HG03565 (cell line): ENCODE measurements at regions not wholly inside any gene's neighbourhood (a gene's known extent, or its start where the extent isn't known, plus 50 kb on each side); places are given as distances from the start of the nearest gene placed in this dataset.

ENCODE experiments used
- ATAC-seq: cut with Tn5 transposase; IDR thresholded peaks from one replicate; pipeline ENCODE4 v1.9.1; 2021; ENCODE audit warnings: mild to moderate bottlenecking, moderate library complexity; ENCODE audit not compliant: unreplicated experiment

DNA sequence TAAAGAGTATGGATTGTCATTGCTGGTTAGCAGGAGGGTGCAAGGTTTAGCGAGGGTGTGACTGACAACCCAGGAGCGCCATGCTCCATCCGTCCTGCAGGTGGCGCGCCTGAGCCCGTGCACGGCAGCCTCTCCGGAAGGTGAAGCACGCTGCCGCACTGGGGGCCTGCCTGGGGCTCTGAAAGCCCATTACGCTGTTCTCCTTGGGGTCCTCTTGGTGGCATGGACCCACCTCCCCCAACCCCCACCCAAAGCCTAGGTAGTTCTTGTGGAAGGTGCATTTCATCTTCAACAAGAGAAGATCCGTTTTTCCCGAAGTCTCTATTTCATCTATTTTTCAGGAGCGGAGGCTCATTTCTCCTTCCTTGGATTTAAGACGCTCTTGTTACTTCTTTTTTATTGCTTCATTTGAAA is 197.4 kb upstream of the KCNG1 start:
- ATAC-seq = no peak

GRCh38 chr20:51219544-51219943 is 196.6 kb upstream of the KCNG1 start:
- ATAC-seq = no peak

DNA sequence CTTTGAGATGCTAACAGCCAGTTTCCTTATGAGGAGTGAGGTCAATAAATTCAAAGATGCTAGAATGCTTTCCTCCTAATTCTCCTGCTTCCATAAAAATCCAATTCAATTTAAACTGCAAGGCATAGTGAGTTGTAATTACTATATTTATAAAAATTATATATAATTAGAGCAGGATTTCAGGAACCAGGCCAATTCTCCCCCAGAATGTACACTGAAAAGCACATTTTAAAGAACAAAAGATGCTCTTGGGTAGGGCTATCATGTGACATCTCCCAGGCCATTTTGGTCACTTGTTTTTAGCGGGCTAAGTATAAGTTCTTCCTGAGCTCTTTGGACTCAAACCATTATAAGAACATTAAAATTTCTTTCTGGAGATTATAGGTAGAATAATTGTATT is 195.7 kb upstream of the KCNG1 start:
- ATAC-seq = no peak

DNA sequence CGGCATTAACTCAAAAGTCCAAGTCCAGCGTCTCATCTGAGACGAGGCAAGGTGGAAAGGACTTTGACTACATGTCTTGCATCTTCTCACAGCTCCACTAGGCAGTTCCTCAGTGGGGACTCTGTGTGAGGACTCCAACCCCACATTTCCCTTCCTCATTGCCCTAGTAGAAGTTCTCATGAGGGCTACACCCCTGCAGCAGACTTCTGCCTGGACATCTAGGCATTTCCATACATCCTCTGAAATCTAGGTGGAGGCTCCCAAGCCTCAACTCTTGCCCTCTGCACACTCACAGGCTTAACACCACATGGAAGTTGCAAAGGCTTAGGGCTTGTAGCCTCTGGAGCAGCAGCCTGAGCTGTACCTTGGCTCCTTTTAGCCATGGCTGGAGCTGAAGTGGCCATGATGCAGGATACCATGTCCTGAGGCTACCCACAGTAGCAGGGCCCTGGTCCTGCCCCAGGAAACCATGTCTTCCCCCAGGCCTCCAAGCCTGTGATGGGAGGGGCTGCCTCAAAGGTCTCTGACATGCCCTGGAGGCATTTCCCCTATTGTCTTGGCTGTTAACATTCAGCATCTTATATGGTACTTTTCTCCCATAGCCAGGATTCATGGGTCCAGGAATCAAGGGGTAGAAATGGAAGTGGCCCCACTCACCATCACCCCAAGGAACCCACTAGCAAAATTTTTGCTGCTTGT is 194.6 kb upstream of the KCNG1 start:
- no peak for ATAC-seq

DNA sequence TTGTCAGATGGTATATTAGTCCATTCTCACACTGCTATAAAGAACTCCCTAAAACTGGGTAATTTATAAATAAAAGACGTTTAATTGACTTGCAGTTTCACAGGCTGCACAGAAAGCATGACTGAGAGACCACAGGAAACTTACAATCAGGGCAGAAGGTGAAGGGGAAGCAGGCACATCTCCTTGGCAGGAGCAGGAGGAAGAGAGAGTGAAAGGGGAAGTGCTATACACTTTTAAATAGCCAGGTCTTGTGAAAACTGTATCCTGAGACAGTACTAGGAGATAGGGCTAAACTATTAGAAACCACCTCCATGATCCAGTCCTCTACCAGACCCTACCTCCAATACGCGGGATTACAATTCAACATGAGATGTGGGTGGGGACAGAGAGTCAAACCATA is 193.9 kb upstream of the KCNG1 start:
- no peak for ATAC-seq

DNA sequence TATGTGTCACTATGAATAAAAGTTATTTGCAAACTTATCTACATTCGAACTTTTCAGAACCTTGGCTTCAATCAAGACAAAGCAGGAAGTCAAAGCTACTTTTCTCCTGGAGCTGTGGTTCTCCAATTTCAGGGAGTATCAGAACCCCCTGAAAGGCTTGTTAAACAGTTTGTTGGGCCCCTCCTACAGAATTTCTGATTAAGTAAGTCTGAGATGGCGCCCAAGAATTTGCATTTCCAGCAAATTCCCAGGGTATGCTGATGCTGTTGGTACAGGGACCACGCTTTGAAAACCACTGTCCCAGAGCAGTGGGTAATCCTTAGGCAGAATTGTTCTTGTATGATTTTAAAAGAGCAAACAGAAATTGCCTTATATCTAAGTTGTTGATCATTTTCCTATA is 189.9 kb upstream of the KCNG1 start:
- ATAC-seq = no peak

DNA sequence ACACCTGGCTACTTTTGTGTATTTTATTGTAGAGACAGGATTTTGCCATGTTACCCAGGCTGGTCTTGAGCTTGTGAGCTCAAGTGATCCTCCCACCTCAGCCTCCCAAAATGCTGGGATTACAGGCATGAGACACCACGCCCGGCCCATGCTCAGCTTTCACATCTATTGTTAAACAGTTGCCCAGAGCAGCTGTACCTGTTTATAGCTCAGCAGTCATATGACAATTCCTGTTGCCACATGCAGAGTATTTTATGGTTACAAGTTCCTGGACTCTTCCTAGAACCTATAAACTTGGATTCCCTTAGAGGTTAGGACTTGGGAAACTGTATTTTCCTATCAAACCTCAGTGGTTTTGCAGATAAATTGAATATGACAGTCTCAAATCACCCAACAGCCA is 188.3 kb upstream of the KCNG1 start:
- ATAC-seq = no peak

DNA sequence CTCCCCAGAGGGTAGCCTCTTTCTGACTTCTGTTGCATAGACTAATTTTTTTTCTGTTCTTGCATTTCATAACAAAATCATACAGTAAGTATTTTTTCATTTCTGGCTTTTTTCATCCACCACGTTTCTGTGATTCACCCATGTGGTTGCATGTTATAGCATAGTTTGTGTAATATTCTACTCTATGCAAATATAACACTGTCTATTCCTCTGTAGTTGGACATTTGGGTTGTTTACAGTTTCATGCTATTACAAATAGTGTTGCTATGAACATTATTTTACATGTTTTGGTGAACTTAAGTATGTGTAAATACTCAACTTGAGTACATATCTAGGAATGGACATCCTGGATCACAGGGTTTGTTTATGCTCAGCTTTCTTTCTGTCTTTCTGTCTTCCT is 187.2 kb upstream of the KCNG1 start:
- no peak for ATAC-seq

GRCh38 chr20:51208162-51208561 is 185.3 kb upstream of the KCNG1 start:
- no peak for ATAC-seq

- ATAC-seq = no peak
Measured at GRCh38 chr20:51206032-51206662, 183.2 kb upstream of the KCNG1 start.

DNA sequence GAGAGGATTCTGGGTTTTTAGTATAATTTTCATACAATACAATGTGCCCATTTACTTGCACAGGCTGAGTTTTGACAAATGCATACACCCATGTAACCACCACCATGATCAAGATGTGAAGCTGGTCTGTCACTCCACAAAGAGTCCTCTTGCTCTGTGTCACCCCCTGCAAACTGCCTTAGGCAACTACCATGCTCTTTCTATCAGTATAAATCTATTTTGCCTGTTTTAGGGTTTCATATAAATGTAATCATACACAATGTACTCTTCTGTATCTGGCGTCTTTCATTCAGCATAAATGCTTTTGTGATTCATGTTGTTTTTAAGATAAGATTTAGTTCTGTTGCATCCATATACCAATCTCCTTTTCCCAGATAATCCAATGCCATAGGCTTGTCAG is 181.9 kb upstream of the KCNG1 start:
- no peak for ATAC-seq

DNA sequence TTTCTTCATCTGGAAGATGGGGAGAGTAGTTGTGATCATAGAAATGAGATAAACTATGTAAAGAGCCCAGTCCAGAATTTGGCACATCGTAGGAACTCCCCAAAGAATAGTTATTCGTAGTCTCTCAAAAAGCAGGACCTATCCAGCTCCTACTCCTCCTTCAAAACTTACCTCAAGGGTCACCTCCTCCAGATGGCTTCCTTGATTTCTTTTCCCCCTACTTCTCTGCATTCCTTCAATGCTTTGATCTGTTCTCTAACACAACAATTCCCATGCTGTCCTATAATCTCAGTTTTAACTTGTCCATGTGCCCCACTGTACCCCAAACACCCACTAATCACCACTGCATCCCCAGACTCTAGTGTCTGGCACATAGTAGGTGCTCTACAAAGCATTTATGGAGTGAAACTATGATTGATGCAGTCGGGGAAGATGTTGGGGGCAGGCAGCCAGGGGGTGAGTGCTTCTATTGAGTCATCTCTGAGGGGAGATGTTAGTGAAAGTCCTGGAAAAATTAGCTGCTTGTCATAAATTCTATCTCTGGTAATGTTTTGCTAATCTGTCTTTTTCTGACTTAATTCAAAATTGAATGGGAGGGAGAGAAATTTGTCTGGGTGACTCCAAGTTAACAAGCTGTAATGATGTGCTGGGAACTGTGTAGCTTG is 181.3 kb upstream of the KCNG1 start:
- no peak for ATAC-seq

GRCh38 chr20:51202304-51202703 is 179.4 kb upstream of the KCNG1 start:
- no peak for ATAC-seq

DNA sequence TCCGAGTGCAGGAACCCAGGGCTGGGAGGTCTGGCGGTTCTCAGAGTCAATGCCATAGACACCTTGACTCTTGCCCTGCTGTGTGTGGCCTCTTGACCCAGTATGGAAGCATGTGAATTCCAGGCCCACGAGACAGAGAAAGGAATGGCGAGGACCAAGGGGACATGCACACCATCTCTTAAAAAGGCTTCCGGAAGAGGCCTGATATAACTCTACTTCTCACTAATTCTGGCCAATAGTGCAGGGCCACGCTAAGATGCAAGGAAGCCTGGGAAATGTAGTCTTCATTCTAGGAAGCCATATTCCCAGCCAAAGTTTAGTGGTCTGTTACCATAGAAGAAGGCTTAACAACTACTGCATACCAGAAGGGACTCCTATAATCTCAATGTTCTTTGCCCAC is 177.0 kb upstream of the KCNG1 start:
- no peak for ATAC-seq

DNA sequence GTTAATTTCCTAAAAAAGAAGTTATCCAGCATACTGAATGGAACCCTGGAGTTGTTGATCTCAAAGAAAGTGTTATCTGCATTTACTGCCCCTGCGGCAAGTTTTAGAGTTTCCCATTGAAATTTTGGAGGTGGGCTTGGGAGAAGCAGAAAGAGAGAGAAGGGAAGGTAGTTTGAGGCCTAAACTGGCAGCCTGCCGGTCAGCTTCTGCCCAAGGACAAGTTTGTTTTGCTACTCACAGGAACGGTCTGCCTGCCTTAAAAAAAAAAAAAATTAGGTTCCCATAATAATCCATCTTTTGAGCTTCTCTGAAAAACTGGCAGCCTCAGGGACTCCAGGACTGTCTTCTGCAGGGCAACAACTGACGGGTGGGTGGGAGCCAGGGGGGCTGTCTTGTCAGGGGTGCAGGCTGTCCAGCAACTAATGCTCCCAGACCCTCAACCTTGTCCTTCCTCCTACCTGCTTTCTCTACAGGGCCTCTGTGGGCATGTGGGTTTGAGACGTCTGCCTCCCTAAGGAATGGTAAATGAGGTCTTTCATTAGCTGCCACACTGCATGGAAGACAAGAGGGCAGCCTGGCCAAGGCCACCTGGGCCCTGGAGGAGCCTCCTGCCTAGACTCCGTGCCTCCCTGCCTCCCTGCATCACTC is 176.1 kb upstream of the KCNG1 start:
- ATAC-seq = no peak

DNA sequence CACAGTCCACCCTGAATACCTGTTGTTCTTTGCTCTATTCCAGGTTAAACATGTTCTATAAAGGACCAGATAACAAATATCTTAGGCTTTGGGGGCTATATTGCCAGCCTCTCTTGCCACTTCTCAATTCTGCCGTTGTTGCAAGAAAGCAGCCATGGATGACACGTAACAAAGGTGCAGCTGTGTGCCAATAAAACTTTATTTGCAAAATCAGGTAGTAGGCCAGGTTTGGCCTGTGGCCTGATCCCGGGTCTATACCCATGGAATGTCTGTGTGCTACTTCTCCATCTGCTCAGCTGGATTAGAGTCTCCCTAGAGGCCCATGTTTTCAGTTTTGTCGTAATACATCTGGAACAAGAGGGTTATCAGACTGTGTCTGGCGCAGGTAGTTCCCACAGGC is 175.3 kb upstream of the KCNG1 start:
- no peak for ATAC-seq

DNA sequence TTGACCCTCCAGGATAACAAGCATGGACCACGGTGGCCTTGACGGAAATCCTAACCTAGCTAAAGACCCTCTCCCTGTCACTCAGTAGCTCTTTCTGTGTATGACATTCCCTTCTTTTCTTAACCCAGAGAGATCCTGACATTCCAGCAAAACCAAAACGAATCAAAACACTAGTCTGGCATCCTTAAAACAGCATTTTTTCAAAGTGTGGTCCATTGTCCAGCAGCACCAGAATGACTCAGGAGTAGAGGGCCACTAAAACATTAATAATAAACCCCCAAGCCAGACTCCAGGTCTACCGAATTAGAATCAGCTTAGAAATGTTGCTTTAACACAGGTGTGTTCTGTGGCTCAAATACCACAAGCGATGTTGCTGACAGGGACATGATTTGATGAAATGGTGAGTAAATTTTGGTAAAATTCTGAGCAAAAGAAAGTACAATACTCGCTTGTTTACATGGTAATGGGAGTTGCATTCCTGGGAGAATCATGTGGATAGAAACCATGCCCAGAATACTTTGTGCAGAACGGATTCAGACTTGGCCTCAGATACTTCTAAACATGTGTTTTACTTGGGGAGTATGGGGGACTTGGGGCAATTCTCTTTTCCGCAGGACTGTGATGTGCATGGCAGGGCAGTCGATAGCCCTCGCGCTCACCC is 174.2 kb upstream of the KCNG1 start:
- no peak for ATAC-seq

GRCh38 chr20:51195990-51196389 is 173.1 kb upstream of the KCNG1 start:
- no peak for ATAC-seq

DNA sequence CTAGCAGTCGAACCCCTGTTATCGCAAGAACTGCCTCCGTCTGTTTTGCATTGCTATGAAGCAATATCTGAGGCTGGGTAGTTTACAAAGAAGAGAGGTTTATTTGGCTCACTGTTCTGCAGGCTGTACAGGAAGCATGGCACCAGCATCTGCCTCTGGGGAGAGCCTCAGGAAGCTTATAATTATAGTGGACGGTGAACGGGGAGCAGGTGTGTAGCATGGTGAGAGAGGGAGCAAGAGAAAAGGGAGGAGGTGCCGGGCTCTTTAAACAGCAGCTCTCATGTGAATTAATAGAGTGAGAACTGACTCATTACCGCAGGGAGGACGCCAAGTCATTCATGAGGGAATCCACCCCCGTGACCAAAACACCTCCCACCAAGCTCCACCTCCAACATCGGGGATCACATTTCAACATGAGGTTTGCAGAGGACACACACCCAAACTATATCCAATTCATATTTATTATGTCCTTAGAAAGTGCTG is 172.6 kb upstream of the KCNG1 start:
- no peak for ATAC-seq

DNA sequence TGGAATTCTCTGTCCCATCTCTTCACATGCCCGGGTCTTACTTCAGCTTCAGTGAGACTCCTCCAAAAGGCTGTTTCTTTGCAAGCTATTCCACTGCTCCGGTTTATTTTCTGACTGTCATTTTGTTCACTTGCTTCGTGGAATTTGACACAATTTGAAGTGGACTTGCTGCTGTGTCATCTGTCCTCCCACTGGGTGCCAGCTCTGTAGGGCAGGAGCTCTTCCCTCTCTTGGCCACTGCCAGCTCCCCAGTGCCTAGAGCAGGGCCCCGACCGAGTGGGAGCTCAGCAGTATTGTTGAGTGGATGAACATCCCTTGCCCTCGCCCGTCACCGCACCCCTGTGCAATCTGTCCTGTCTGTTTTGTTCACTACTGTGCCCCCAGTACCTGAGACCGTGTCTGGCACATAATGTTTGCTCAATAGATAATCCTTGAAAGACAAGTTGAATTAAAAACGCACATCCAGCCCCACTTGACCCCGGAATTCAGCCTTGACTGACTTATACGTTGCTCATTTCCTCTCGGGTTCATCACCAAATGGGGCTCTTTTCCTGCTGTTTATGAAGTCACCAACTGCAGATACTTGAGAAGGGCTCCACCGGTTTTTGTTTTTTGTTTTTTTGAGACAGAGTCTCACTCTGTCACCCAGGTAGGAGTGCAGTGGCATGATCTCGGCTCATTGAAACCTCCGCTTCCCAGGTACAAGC is 170.3 kb upstream of the KCNG1 start:
- no peak for ATAC-seq

GRCh38 chr20:51190783-51191180 is 167.9 kb upstream of the KCNG1 start:
- ATAC-seq = no peak
